ENCODE measurements at regions not wholly inside any gene's neighbourhood (a gene's known extent, or its start where the extent isn't known, plus 50 kb on each side); places are given as distances from the start of the nearest gene placed in this dataset.

- TF ChIP-seq MYC (IDR thresholded peaks at IDR 0.05; ENCODE audit: borderline replicate concordance, low read length) (no peak), CTCF (IDR thresholded peaks at IDR 0.05) (no peak), CBX2 (IDR thresholded peaks at IDR 0.05; ENCODE audit: borderline replicate concordance, low read depth) (no peak), POLR2A (IDR thresholded peaks at IDR 0.05; ENCODE audit: low read length) (no peak), FOSL2 (IDR thresholded peaks at IDR 0.05) (no peak), FOSL2 (CRISPR knock-in tag; IDR thresholded peaks at IDR 0.05) (no peak), CHD2 (IDR thresholded peaks at IDR 0.05; ENCODE audit: low read length, partially characterized antibody) (no peak), SMC3 (IDR thresholded peaks at IDR 0.05) (no peak), ZC3H11A (IDR thresholded peaks at IDR 0.05) (no peak)
These were observed 189.7 kb upstream of the SLC27A6 start for GRCh38 chr5:128775558-128775957.
